ENCODE measurements at regions not wholly inside any gene's neighbourhood (a gene's known extent, or its start where the extent isn't known, plus 50 kb on each side); places are given as distances from the start of the nearest gene placed in this dataset.

GRCh38 chr13:74891610-74892009 is 590.4 kb downstream of the TBC1D4 start:
- no peak for DNase-seq (ENCODE audit: extremely low read depth in 1 of 2, low read depth in 1 of 2)

GRCh38 chr13:74889321-74889720 is 592.6 kb downstream of the TBC1D4 start:
- DNase-seq (ENCODE audit: extremely low read depth in 1 of 2, low read depth in 1 of 2), result no peak

GRCh38 chr13:74886502-74886901 is 595.5 kb downstream of the TBC1D4 start:
- DNase-seq (ENCODE audit: extremely low read depth in 1 of 2, low read depth in 1 of 2), result no peak

- no peak for DNase-seq (ENCODE audit: extremely low read depth in 1 of 2, low read depth in 1 of 2)
These were observed 598.1 kb downstream of the TBC1D4 start for GRCh38 chr13:74883834-74884233.

GRCh38 chr13:74871369-74872070 is 610.4 kb downstream of the TBC1D4 start:
- DNase-seq (ENCODE audit: extremely low read depth in 1 of 2, low read depth in 1 of 2), result no peak

- DNase-seq (ENCODE audit: extremely low read depth in 1 of 2, low read depth in 1 of 2), result no peak
These were observed 611.1 kb downstream of the TBC1D4 start for GRCh38 chr13:74870865-74871264.

GRCh38 chr13:74869846-74870245 is 612.1 kb downstream of the TBC1D4 start:
- DNase-seq (ENCODE audit: extremely low read depth in 1 of 2, low read depth in 1 of 2), result no peak

GRCh38 chr13:74868049-74868448 is 613.9 kb downstream of the TBC1D4 start:
- no peak for DNase-seq (ENCODE audit: extremely low read depth in 1 of 2, low read depth in 1 of 2)

- DNase-seq (ENCODE audit: extremely low read depth in 1 of 2, low read depth in 1 of 2), result no peak
These were observed 614.5 kb downstream of the TBC1D4 start for GRCh38 chr13:74867460-74867859.

GRCh38 chr13:74866101-74866500 is 615.9 kb downstream of the TBC1D4 start:
- no peak for DNase-seq (ENCODE audit: extremely low read depth in 1 of 2, low read depth in 1 of 2)

- no peak for DNase-seq (ENCODE audit: extremely low read depth in 1 of 2, low read depth in 1 of 2)
These were observed 616.3 kb downstream of the TBC1D4 start for GRCh38 chr13:74865656-74866055.

- no peak for DNase-seq (ENCODE audit: extremely low read depth in 1 of 2, low read depth in 1 of 2)
These were observed 621.2 kb downstream of the TBC1D4 start for GRCh38 chr13:74860789-74861188.

GRCh38 chr13:74850893-74851292 is 631.1 kb downstream of the TBC1D4 start:
- DNase-seq (ENCODE audit: extremely low read depth in 1 of 2, low read depth in 1 of 2), result no peak

GRCh38 chr13:74847966-74848365 is 634.0 kb downstream of the TBC1D4 start:
- DNase-seq (ENCODE audit: extremely low read depth in 1 of 2, low read depth in 1 of 2), result no peak

- no peak for DNase-seq (ENCODE audit: extremely low read depth in 1 of 2, low read depth in 1 of 2)
These were observed 636.2 kb downstream of the TBC1D4 start for GRCh38 chr13:74845806-74846205.

GRCh38 chr13:74841651-74842050 is 640.3 kb downstream of the TBC1D4 start:
- no peak for DNase-seq (ENCODE audit: extremely low read depth in 1 of 2, low read depth in 1 of 2)

GRCh38 chr13:74841123-74841522 is 640.8 kb downstream of the TBC1D4 start:
- DNase-seq (ENCODE audit: extremely low read depth in 1 of 2, low read depth in 1 of 2), result no peak

GRCh38 chr13:74839656-74840055 is 642.3 kb downstream of the TBC1D4 start:
- no peak for DNase-seq (ENCODE audit: extremely low read depth in 1 of 2, low read depth in 1 of 2)

GRCh38 chr13:74838096-74838495 is 643.9 kb downstream of the TBC1D4 start:
- DNase-seq (ENCODE audit: extremely low read depth in 1 of 2, low read depth in 1 of 2), result no peak

- DNase-seq (ENCODE audit: extremely low read depth in 1 of 2, low read depth in 1 of 2), result no peak
These were observed 645.3 kb downstream of the TBC1D4 start for GRCh38 chr13:74836628-74837027.

- DNase-seq (ENCODE audit: extremely low read depth in 1 of 2, low read depth in 1 of 2), result no peak
These were observed 646.4 kb downstream of the TBC1D4 start for GRCh38 chr13:74835579-74835978.

- no peak for DNase-seq (ENCODE audit: extremely low read depth in 1 of 2, low read depth in 1 of 2)
These were observed 656.1 kb downstream of the TBC1D4 start for GRCh38 chr13:74825938-74826246.

Data from activated CD8-positive, alpha-beta memory T cell treated with anti-CD3 and anti-CD28 coated beads for 1 hour (primary cell).